Breast epithelium (tissue), 3 donors: ENCODE measurements at regions not wholly inside any gene's neighbourhood (a gene's known extent, or its start where the extent isn't known, plus 50 kb on each side); places are given as distances from the start of the nearest gene placed in this dataset.

ENCODE experiments used
- CTCF ChIP-seq, 3 donors: fragments of 450-650 bp; IDR thresholded peaks; one replicate each; pipeline ENCODE4 v1.5.1; 2016 to 2017; ENCODE audit warnings: antibody characterized with exemption in 3 of 3, mild to moderate bottlenecking in 3 of 3, moderate library complexity in 3 of 3
- POLR2A ChIP-seq: fragments of 450-650 bp; IDR thresholded peaks from one replicate; pipeline ENCODE4 v1.6.1; 2016; ENCODE audit warnings: antibody characterized with exemption, mild to moderate bottlenecking, moderate library complexity

- TF ChIP-seq CTCF (IDR thresholded peaks at IDR 0.05), result no peak
- TF ChIP-seq POLR2A, result no peak
These were observed 513.7 kb downstream of the RPS24 start for GRCh38 chr10:78547397-78547796.
